AG09319 (cell line): ENCODE measurements at regions not wholly inside any gene's neighbourhood (a gene's known extent, or its start where the extent isn't known, plus 50 kb on each side); places are given as distances from the start of the nearest gene placed in this dataset.

Source experiments
- DNase-seq: peaks from one replicate; pipeline ENCODE4 v3.0.0-alpha.2; 2010; ENCODE audit warnings: low read depth; ENCODE audit errors: extremely low read depth
- TF ChIP-seq, protein P1 (sequence below): IDR thresholded peaks from 2 replicates; pipeline ENCODE4 v1.5.1; 2011; ENCODE audit warnings: low read depth, mild to moderate bottlenecking, inconsistent platforms, low read length, moderate library complexity

- no peak for DNase-seq
- TF ChIP-seq, protein P1, sequence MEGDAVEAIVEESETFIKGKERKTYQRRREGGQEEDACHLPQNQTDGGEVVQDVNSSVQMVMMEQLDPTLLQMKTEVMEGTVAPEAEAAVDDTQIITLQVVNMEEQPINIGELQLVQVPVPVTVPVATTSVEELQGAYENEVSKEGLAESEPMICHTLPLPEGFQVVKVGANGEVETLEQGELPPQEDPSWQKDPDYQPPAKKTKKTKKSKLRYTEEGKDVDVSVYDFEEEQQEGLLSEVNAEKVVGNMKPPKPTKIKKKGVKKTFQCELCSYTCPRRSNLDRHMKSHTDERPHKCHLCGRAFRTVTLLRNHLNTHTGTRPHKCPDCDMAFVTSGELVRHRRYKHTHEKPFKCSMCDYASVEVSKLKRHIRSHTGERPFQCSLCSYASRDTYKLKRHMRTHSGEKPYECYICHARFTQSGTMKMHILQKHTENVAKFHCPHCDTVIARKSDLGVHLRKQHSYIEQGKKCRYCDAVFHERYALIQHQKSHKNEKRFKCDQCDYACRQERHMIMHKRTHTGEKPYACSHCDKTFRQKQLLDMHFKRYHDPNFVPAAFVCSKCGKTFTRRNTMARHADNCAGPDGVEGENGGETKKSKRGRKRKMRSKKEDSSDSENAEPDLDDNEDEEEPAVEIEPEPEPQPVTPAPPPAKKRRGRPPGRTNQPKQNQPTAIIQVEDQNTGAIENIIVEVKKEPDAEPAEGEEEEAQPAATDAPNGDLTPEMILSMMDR, result no peak
Observed at GRCh38 chr5:21642312-21642711, 1210.8 kb downstream of the CDH12 start.

- TF ChIP-seq, protein P1, result no peak
- DNase-seq, result no peak
Observed at GRCh38 chr5:21623831-21624230, 1229.3 kb downstream of the CDH12 start.

DNA sequence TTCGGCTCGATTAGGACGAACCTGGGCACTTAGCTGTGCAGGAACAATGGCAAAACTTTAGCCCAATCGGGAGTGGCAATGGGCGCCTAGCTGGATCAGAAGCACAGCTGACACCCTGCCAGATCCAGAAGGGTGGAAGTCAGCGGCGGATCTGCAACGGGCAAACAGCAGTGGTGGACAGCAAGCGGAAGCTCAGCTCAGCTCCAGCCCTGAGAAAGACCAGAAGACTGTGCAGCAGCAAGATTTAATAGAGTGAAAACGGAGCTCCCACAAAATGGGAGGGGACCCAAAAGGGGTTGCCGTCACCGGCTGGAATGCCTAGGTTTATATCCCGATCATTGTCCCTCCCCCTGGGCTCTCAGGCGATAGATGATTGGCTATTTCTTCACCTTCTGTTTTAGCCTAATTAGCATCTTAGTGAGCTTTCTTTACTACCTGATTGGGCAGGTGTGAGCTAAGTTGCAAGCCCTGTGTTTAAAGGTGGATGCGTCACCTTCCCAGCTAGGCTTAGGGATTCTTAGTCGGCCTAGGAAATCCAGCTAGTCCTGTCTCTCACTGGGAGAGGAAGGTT is 1237.9 kb downstream of the CDH12 start:
- no peak for DNase-seq
- TF ChIP-seq, protein P1, result no peak

GRCh38 chr5:21613971-21614488 is 1239.1 kb downstream of the CDH12 start:
- TF ChIP-seq, protein P1, result no peak
- no peak for DNase-seq

DNA sequence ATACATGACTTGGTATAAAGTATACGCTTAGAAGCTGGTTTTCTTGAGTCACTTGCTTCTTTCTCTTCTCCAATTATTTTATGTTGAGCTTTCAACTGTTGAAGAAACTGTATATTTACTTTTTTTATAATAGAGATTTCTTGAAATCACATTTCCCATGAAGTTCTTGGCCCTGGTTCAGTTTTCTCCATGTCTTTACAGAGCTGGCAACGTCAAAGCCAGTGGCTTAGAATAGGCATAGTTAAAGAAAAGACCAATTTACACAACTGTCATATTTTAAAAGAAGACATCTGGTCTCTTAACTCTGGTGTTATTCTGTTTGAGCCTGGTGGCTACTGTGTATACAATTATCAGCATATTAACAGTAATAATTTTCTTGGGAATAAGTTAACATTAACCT is 1249.3 kb downstream of the CDH12 start:
- TF ChIP-seq, protein P1, result no peak
- DNase-seq, result no peak

DNA sequence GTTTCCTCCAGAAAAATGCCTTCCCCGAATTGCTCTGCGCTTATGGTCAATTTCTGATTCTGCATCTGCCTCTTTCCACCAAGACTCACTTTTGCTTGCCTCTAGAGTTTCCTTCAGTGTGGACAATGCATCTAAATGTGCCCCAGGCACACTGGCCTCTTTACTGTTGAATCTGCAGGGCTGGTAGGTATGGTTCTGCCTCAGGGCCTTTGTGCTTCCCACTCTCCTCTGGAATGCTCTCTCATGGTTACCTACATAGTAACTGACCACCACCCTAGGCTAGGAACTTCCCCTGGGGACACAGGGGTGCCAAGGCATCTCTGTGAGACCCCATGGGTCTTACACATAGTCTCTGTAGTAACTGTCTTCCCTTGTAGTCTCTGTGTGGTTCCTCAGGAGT is 1258.6 kb downstream of the CDH12 start:
- no peak for DNase-seq
- TF ChIP-seq, protein P1, result no peak

GRCh38 chr5:21593261-21593660 is 1259.9 kb downstream of the CDH12 start:
- no peak for DNase-seq
- TF ChIP-seq, protein P1, result no peak
